Stimulated activated naive CD8-positive, alpha-beta T cell treated with anti-CD3 and anti-CD28 coated beads, Interleukin-15, Interleukin-2, amounts not matched to agents 100 ng/mL and 50 ng/mL, for 24 hours (primary cell): ENCODE measurements at regions not wholly inside any gene's neighbourhood (a gene's known extent, or its start where the extent isn't known, plus 50 kb on each side); places are given as distances from the start of the nearest gene placed in this dataset.
"Not testable (repeated sequence)": the region's sequence is repeated elsewhere in the genome, so short reads cannot be mapped to it uniquely, and the experiment has no call there.

Source experiments
- H3K27ac Mint-ChIP-seq: one replicate; pipeline ENCODE4 v1.8.0; 2021; ENCODE audit warnings: mild to moderate bottlenecking, mixed read lengths
- H3K27me3 Mint-ChIP-seq: one replicate; pipeline ENCODE4 v1.8.0; 2021; ENCODE audit warnings: mixed read lengths
- H3K36me3 Mint-ChIP-seq: one replicate; pipeline ENCODE4 v1.8.0; 2021; ENCODE audit warnings: low read depth, mixed read lengths
- H3K4me1 Mint-ChIP-seq: one replicate; pipeline ENCODE4 v1.8.0; 2021; ENCODE audit warnings: low read depth, mixed read lengths
- H3K4me3 Mint-ChIP-seq: one replicate; pipeline ENCODE4 v1.8.0; 2021; ENCODE audit warnings: mild to moderate bottlenecking, mixed read lengths
- H3K9me3 Mint-ChIP-seq: one replicate; pipeline ENCODE4 v1.8.0; 2021; ENCODE audit warnings: mixed read lengths

- no peaks in the 10 kb centered on the region for H3K4me1 Mint-ChIP-seq
- H3K9me3 Mint-ChIP-seq = no peaks in the 10 kb centered on the region
- H3K27ac Mint-ChIP-seq = no peak overlapping the region
- peaks cover 16% of the 10 kb centered on the region for H3K27me3 Mint-ChIP-seq
- H3K36me3 Mint-ChIP-seq = no peaks in the 10 kb centered on the region
- no peak overlapping the region for H3K4me3 Mint-ChIP-seq
Observed at GRCh38 chr2:109669731-109670130, 55.6 kb downstream of the SOWAHC start.

GRCh38 chr2:109670556-109671411 is 56.6 kb downstream of the SOWAHC start:
- Mint-ChIP-seq H3K4me1 (no peaks in the 10 kb centered on the region), H3K4me3 (no peak overlapping the region), H3K27me3 (peaks cover 17% of the 10 kb centered on the region), H3K27ac (no peak overlapping the region), H3K9me3 (no peaks in the 10 kb centered on the region), H3K36me3 (no peaks in the 10 kb centered on the region)

- H3K36me3 Mint-ChIP-seq = no peaks in the 10 kb centered on the region
- H3K27me3 Mint-ChIP-seq = peaks cover 14% of the 10 kb centered on the region
- H3K4me1 Mint-ChIP-seq = no peaks in the 10 kb centered on the region
- H3K27ac Mint-ChIP-seq = no peak overlapping the region
- no peaks in the 10 kb centered on the region for H3K9me3 Mint-ChIP-seq
- no peak overlapping the region for H3K4me3 Mint-ChIP-seq
Observed at GRCh38 chr2:109674894-109675534, 60.9 kb downstream of the SOWAHC start.

- Mint-ChIP-seq H3K4me1 (no peaks in the 10 kb centered on the region), H3K4me3 (no peak overlapping the region), H3K27me3 (peaks cover 14% of the 10 kb centered on the region), H3K36me3 (no peaks in the 10 kb centered on the region), H3K27ac (no peak overlapping the region), H3K9me3 (no peaks in the 10 kb centered on the region)
Observed at GRCh38 chr2:109675666-109676345, 61.6 kb downstream of the SOWAHC start.

GRCh38 chr2:109676346-109676902 is 62.3 kb downstream of the SOWAHC start:
- H3K27me3 Mint-ChIP-seq = peaks cover 14% of the 10 kb centered on the region

GRCh38 chr2:109677121-109677731 is 63.1 kb downstream of the SOWAHC start:
- not testable (repeated sequence) for H3K9me3 Mint-ChIP-seq, H3K4me1 Mint-ChIP-seq, H3K36me3 Mint-ChIP-seq, H3K4me3 Mint-ChIP-seq
- Mint-ChIP-seq H3K27ac (peak overlapping the region; percentile 37), H3K27me3 (peaks cover 14% of the 10 kb centered on the region)

More at GRCh38 chr2:109676346-109676902, 62.3 kb downstream of the SOWAHC start:
- no peak overlapping the region for H3K27ac Mint-ChIP-seq
- H3K36me3 Mint-ChIP-seq = no peaks in the 10 kb centered on the region
- H3K4me3 Mint-ChIP-seq = no peak overlapping the region
- H3K4me1 Mint-ChIP-seq = no peaks in the 10 kb centered on the region
- no peaks in the 10 kb centered on the region for H3K9me3 Mint-ChIP-seq

GRCh38 chr2:109677835-109678580 is 63.8 kb downstream of the SOWAHC start:
- no peaks in the 10 kb centered on the region for H3K36me3 Mint-ChIP-seq
- no peak overlapping the region for H3K4me3 Mint-ChIP-seq
- no peaks in the 10 kb centered on the region for H3K4me1 Mint-ChIP-seq

GRCh38 chr2:109678724-109679201 is 64.6 kb downstream of the SOWAHC start:
- H3K4me3 Mint-ChIP-seq, H3K27ac Mint-ChIP-seq, H3K36me3 Mint-ChIP-seq, H3K9me3 Mint-ChIP-seq, H3K4me1 Mint-ChIP-seq: not testable (repeated sequence)
- H3K27me3 Mint-ChIP-seq = peaks cover 14% of the 10 kb centered on the region

More at GRCh38 chr2:109677835-109678580, 63.8 kb downstream of the SOWAHC start:
- peaks cover 14% of the 10 kb centered on the region for H3K27me3 Mint-ChIP-seq
- H3K27ac Mint-ChIP-seq = no peak overlapping the region
- no peaks in the 10 kb centered on the region for H3K9me3 Mint-ChIP-seq

GRCh38 chr2:109679225-109679624 is 65.1 kb downstream of the SOWAHC start:
- Mint-ChIP-seq H3K27ac (no peak overlapping the region), H3K9me3 (no peaks in the 10 kb centered on the region), H3K4me1 (no peaks in the 10 kb centered on the region), H3K27me3 (peaks cover 14% of the 10 kb centered on the region), H3K4me3 (no peak overlapping the region), H3K36me3 (no peaks in the 10 kb centered on the region)

GRCh38 chr2:109679626-109680025 is 65.5 kb downstream of the SOWAHC start:
- Mint-ChIP-seq H3K27me3 (peaks cover 13% of the 10 kb centered on the region), H3K4me3 (no peak overlapping the region), H3K4me1 (no peaks in the 10 kb centered on the region)

GRCh38 chr2:109680523-109681297 is 66.5 kb downstream of the SOWAHC start:
- H3K27ac Mint-ChIP-seq = no peak overlapping the region
- H3K27me3 Mint-ChIP-seq = peaks cover 11% of the 10 kb centered on the region
- H3K4me3 Mint-ChIP-seq = no peak overlapping the region
- no peaks in the 10 kb centered on the region for H3K4me1 Mint-ChIP-seq
- no peaks in the 10 kb centered on the region for H3K9me3 Mint-ChIP-seq
- H3K36me3 Mint-ChIP-seq = no peaks in the 10 kb centered on the region

More at GRCh38 chr2:109679626-109680025, 65.5 kb downstream of the SOWAHC start:
- no peak overlapping the region for H3K27ac Mint-ChIP-seq
- H3K9me3 Mint-ChIP-seq = no peaks in the 10 kb centered on the region
- H3K36me3 Mint-ChIP-seq = no peaks in the 10 kb centered on the region

GRCh38 chr2:109681633-109682380 is 67.6 kb downstream of the SOWAHC start:
- Mint-ChIP-seq H3K27ac (no peak overlapping the region), H3K36me3 (no peaks in the 10 kb centered on the region), H3K4me1 (no peaks in the 10 kb centered on the region), H3K9me3 (no peaks in the 10 kb centered on the region), H3K27me3 (peaks cover 14% of the 10 kb centered on the region), H3K4me3 (no peak overlapping the region)

- Mint-ChIP-seq H3K27ac (no peak overlapping the region), H3K4me1 (no peaks in the 10 kb centered on the region), H3K9me3 (no peaks in the 10 kb centered on the region), H3K27me3 (peaks cover 9% of the 10 kb centered on the region), H3K4me3 (no peak overlapping the region), H3K36me3 (no peaks in the 10 kb centered on the region)
Observed at GRCh38 chr2:109683452-109683851, 69.3 kb downstream of the SOWAHC start.
